Liver (tissue), 3 donors: ENCODE measurements at regions not wholly inside any gene's neighbourhood (a gene's known extent, or its start where the extent isn't known, plus 50 kb on each side); places are given as distances from the start of the nearest gene placed in this dataset.

Source experiments
- CTCF ChIP-seq: fragments of 150-350 bp; IDR thresholded peaks from 2 replicates; pipeline ENCODE4 v1.5.1; 2017; ENCODE audit warnings: improper control_type of control experiment, low read depth, low read length; ENCODE audit not compliant: missing input control
- MAX ChIP-seq: IDR thresholded peaks from 2 replicates; pipeline ENCODE4 v1.6.1; 2016; ENCODE audit warnings: antibody characterized with exemption
- RAD21 ChIP-seq, 2 donors: IDR thresholded peaks; 2 replicates each; pipeline ENCODE4 v1.6.1; 2016; ENCODE audit warnings: antibody characterized with exemption in 2 of 2, mild to moderate bottlenecking in 2 of 2
- REST ChIP-seq: IDR thresholded peaks from 2 replicates; pipeline ENCODE4 v1.6.1; 2016; ENCODE audit warnings: antibody characterized with exemption, mild to moderate bottlenecking
- RXRA ChIP-seq, 2 donors: IDR thresholded peaks; 2 replicates each; pipeline ENCODE4 v1.6.1; 2017 to 2018; ENCODE audit warnings: antibody characterized with exemption in 2 of 2, mild to moderate bottlenecking in 1 of 2
- donor health status: healthy.
- donor health status: healthy.

- TF ChIP-seq MAX, result no peak
- no peak for TF ChIP-seq CTCF
- TF ChIP-seq REST, result no peak
- no peak for TF ChIP-seq RXRA (IDR thresholded peaks at IDR 0.05)
- no peak for TF ChIP-seq RAD21 (IDR thresholded peaks at IDR 0.05)
Observed at GRCh38 chr20:29085625-29086024, 2171.8 kb upstream of the DEFB115 start.
